GM19240 (cell line): ENCODE measurements at regions not wholly inside any gene's neighbourhood (a gene's known extent, or its start where the extent isn't known, plus 50 kb on each side); places are given as distances from the start of the nearest gene placed in this dataset.
"Not testable (repeated sequence)": the region's sequence is repeated elsewhere in the genome, so short reads cannot be mapped to it uniquely, and the experiment has no call there.

Source experiments
- DNase-seq: peaks from one replicate; pipeline ENCODE4 v3.0.0; 2011; ENCODE audit warnings: low spot score; ENCODE audit not compliant: insufficient read length

DNA sequence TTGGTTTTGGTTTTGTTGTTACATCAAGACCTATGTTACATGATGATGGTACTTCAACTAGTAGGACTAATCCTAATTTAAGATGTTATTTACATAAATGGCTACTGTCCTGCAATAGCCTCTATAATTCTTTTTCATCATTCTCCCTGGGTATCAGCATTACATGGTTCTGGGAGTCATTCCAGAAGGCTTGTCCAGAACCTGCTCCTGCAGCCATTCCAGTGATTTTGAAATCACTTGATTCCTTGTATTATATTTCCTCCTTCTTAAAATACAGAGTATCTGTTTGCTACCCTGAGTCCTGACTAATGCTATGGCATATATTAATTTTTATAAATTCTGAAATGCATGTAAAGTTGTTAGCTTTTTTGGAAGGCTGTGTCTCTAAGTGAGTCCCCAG lies 400.5 kb upstream of the MEIS1 start:
- DNase-seq = no peak

DNA sequence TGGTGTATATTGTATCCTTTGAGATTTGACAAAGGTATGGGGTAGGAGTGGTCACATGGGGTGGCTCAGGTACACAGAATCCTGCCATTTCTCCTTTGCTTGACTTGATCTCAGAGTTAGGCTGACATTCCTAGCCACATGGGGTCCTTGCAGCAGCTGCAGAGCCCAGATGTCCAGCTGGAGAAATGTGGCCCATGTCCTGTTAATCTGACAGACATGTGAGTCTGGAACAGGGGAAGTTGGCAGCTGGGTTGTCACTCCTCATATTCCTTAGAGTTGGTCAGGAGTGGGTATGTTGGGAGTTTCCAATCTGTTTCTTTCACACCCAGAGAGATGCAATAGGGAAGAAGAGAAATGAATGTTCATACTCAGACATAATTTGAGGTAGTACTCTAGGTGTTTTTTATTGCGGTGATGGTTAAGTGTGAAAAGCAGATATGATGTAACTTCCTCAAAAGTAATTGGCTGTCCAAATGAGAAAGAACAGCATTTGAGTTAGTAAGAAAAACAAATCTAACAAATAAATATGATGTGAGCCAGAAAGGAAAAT lies 402.6 kb upstream of the MEIS1 start:
- no peak for DNase-seq

DNA sequence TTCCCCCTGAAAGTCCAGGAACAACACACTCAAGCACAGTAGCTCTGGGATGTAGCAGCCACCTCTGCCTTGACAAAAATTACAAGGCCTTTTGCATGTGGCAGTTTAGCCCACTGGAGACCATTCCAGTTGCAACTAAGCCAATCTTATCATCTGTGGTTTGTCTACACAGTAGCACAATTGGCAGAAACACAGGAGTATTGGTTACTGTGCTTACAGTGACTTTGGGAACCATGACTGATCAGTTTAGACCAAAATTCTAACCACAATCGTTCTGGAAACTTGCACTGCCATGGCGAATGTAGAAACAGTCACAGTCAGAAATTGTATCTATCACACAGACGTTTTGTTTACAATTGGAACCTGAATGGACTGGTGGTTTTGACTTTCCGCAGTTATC lies 403.7 kb upstream of the MEIS1 start:
- DNase-seq = no peak

DNA sequence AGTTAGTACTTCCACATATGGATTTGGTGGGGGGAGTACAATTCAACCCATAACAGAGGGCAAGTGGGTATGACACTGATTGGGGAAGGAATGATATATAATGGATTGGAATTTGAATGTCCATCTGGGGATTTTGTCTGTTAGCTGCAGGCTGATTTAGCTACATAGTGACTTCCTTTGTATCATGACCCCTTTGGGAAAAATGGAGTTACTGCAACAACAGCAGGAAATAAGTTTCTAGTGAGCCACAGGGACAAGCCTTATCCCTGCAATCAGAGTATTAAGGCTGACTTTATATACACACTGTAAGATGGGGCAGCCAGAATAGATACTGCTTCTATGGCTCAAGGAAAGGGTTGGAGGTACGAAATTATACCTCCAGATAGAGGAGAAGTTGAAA lies 404.4 kb upstream of the MEIS1 start:
- DNase-seq = no peak

DNA sequence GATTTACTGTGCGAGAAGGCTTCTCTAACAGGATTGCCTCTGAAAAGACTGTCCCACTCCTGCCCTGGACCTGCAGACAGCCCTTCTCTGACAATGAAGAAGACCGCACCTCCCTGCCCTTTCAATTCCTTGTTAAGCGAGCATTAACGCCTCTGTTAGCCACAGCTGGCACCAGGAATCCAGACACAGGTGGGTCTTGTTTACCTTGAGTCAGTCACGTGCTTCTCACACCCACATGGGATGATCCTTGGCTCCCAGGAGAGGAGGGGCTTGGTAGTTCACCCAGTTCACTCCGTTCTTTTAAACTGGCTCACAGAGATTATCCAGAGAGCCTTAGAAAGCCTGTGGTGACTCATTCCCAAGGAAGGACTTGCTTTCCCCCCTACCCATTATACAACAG lies 410.5 kb upstream of the MEIS1 start:
- no peak for DNase-seq

DNA sequence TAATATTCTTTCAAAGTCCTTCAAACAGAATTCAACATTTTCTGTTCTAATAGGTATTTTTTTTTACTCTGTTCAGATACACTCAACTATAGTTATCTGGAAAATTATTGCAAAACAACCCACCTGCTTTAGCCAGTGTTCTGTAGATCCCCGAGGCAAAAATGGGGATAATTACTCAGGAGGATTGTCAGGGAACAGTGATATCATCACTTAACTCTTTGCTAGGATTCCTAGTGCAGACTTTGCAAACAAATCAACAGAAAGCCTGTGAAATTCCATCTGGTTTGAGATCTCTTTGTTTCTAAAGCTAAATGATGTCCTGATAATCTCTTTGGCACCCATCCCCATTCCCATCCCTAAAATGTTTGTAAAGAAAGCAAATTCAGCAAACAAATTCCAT lies 413.6 kb upstream of the MEIS1 start:
- DNase-seq = no peak

DNA sequence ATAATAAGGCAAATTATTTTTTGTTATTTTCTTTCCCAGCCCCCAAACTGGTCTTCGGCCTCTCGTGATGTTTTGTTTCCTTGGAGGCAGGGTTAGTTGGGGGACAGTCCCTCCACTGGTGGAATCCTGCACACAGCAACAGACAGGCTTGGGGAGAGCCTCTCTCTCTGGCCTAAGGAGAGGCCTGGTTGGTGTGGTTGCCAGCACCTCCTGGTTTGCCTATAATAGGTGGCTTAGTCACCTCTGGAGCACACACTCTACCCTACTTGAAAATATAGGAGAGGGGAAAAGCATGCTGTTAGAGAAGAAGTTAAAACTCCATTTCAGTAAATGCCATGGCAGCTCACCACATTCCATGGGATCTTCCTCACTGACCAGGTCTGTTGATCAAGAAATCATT lies 417.2 kb upstream of the MEIS1 start:
- DNase-seq = no peak

DNA sequence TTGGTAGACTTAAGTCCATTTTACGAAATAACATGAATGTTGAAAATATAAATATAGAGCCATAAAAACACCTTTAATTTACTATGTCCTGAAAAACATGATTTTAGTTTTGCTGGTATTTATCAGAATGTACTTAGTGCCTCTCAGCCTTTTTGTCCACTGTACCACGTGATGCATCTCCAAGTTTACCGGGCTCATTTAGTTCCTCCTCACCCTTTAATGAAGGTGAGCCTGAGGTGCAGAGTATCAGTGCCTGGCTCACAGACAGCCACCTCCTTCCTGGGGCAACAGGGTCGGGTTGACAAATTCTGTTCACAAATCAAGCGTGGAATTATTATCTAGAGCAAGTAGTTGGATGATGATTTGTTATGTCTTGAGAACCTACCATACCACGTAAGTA lies 420.5 kb upstream of the MEIS1 start:
- no peak for DNase-seq

DNA sequence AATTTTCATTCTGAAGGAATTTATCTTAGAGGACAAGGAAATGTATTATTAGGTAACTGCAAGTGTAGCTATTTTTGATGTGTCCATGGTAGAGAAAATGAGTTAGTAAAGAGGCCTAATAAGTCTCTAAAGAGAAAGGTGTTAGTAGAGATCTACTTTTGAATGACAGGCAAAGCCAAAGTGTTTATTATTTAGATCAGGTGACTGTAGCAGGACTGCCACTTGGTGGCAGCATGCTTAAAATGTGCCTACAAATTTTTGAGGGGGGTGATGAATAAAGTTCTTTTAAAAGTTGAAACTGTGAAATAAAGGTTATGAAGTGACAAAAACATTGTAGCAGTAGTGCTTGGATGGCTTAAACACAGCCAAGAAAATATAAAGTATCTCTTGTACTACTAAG lies 421.5 kb upstream of the MEIS1 start:
- no peak for DNase-seq

DNA sequence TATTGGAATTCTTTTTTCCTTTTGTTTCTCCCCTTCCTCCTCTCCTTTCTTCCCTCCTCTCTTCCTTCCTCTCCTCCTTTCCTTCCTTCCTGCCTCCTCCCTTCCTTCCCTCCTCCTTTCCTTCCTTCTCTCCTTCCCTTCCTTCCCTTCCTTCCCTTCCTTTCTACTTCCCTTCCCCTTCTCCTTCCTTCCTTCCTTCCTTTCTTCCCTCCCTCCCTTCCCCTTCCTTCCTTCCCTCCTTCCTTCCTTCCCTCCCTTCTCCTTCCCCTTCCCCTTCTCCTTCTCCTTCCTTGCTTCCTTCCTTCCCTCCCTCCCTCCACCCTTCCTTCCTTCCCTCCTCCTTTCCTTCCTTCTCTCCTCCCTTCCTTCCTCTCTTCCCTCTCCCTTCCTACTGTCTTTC lies 431.0 kb upstream of the MEIS1 start:
- DNase-seq = no peak

DNA sequence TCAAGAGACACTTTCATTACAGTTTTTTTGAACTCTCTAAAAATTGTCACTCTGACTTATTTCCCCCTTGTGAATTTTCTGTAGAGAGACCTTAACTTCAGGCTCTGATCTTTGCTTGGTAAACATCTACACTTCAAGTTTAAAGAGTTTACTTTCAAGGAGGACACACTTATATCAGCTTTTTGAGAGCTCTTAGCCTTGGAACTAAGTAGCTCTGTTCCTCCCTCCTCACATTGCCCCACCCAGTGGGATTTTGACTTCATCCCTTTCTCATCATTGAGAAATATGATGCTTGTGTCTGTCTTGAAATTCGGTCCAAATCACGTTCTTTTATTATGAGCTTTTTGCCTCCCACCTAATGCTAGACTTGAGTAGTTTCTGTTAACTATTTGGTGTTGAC lies 433.4 kb upstream of the MEIS1 start:
- DNase-seq = no peak

DNA sequence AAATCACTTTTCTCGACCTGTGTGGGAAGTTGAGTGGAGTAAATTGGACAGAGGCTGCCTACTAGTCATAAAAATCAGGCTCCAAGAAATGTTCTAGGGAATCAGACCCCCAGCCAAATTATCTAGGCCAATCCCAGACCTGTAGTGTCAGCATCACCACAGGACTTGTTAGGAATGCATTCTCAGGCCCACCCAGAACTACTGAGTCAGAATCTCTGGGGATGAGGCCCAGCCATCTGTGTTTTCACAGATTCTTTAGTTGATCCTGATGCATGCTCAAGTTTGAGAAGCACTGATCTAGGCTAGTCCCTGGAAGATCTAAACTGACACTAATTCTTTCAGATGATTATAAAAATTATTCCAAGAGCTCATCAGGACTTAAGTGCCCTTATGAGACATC lies 434.0 kb upstream of the MEIS1 start:
- no peak for DNase-seq

DNA sequence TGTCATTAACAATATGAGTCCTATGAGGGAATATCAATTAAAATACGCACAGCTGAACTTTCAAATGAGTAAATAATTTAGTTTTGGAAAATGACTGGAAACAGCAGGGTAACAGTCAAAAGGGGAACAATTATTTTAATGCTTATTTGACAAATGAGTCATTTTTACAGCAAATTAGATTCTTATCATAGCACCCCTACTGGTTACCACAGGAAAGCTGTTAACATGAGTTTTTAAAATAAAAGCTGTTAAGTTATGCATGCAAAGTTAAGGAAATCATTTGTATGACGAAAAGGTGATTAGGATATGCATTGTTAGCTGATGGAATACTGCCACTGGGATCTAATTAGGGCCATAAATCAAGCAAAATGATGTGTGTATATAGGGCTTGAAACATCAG lies 435.1 kb upstream of the MEIS1 start:
- DNase-seq = no peak

DNA sequence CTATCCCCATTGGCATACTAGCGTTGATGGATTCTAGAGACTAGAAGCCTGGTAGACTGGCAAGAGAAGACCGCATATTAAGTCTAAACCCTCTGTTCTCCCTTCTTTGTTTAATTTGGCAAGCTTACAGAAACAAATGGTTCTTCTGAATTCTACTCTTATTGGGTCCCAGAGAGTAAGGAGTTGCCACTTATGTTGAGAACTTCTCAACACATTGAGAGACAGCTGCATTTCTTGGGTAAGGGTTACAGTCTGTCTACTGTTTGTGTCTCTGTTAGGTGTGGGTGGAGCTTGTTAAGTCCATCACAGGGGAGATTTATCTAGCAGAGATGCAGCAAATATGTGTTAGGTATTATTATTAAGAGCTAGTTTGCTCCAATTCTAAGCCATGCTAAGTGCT lies 435.8 kb upstream of the MEIS1 start:
- no peak for DNase-seq

DNA sequence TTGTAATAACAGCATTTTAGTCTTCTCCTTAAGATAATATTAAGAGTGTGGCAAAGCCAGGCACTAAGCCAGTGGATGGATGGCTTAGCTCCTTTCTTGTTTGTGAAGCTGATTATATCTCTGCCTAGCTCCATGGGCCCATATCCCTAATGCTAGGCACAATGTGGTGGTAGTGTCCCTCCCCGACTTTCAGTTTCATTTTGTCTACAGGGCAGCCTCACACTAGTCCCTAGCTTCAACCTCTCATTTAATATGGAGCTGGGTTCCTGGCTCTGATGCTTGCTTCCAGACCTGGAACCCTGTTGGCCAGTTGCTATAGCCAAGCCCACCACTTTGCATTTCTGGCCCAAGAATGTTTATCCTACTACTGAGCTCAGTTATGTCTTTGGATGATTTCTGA lies 437.0 kb upstream of the MEIS1 start:
- DNase-seq = no peak

DNA sequence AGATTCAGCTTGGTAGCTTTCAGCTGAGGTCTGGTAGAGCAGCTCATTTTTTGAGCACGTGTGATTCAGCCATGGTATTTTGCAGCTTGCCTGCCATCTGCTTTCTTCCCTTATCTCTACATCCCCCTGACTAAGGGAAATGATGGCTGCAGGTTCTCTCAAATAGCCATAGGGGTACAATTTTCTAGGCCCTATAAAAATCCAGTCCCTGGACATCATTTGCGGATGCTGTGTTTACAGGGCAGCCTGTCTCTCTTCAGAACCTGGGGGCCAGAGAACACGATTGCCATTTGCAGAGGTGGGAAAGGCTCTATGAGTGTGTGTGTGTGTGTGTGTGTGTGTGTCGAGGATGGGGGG lies 442.7 kb upstream of the MEIS1 start:
- no peak for DNase-seq

DNA sequence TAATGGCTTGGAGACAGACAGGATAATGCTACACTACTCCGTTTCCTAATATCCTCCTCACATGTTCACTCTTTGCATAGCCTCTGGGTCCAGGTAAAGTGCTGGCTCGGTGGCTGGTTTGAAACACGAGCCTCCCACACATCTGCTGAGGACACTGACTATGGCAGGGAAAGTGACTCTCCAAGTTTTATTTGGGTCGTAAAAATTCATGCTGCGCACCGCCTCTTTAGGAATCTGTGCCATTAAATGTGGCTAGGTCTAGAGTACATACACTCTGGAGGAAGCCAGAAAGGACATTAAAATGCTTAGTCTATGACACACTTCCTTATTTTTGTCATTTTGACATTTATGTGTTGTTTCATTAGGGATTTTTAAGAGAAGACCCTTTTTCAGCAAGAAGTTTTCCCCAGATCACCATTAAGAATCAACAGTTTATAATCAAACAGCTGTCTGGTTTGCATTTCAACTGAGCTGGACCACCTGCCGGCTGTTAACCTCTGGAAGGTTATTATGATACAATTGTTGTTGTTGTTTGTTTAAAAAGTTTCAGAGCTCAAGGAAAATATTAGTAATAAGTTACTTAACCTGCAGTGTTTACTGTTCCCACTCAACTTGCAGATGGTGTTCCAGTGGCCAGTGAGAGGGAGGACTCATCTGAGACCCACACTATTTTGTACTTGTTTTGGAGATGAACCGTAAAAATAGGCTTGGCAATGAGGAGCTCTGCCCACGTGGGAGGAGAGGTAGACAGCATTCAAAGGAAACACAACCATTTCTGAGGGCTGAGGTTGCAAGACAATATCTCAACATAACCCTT lies 443.3 kb upstream of the MEIS1 start:
- no peak for DNase-seq

DNA sequence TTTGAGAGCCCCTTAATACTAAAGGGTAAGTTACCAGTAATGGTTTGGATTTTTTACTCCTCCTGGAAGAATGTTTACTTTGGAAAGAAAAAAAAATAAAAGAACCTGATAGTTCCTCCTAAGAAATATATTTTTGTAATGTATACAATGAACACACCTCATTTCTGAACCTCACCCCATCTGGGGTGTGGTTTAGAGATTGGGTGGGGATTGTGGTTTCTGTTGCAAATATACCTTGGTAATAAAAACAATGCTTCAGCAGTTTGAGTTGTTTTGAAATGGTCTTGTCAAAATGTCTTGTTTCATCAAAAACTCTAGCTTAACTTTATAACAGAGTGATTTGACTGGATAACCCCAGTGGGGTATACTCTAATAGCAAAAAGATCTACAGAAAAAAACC lies 448.9 kb upstream of the MEIS1 start:
- no peak for DNase-seq

DNA sequence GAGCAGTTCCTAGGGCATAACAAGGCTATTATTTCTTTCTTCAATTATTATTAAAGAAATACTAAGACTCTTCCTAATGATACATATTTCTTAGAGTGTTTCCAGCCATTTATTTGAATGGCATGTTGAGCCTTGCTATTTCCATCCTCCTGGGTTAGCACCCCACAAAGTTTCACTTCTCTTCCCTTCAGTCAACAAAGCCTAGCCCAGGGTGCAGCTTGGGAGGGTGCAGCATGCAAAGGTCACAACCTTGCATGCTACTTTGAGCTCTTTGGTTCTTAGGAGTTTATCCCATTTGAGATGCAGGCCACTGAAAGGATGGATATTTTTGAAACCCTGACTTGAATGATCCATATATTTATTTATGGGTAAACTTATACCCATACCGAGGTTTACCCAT lies 454.4 kb upstream of the MEIS1 start:
- DNase-seq = no peak

DNA sequence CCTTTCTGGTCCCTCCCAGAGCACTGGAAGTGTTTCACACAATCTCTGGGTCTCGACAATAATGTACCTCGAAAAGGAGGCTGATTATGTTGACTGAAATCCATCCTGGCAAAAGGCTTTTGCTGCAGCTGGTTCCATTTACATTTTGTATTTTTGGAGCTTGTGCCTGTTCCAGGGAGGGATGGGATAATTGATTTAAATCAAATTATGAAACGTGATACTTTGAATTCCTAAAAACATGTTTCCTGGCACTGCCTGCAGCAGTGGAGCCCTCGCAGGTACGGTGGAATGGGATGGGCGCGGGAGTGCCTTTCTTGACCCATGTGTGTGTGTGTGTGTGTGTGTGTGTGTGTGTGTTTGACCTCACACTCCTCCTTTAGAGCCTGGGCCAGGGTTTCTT lies 455.5 kb upstream of the MEIS1 start:
- DNase-seq = no peak

DNA sequence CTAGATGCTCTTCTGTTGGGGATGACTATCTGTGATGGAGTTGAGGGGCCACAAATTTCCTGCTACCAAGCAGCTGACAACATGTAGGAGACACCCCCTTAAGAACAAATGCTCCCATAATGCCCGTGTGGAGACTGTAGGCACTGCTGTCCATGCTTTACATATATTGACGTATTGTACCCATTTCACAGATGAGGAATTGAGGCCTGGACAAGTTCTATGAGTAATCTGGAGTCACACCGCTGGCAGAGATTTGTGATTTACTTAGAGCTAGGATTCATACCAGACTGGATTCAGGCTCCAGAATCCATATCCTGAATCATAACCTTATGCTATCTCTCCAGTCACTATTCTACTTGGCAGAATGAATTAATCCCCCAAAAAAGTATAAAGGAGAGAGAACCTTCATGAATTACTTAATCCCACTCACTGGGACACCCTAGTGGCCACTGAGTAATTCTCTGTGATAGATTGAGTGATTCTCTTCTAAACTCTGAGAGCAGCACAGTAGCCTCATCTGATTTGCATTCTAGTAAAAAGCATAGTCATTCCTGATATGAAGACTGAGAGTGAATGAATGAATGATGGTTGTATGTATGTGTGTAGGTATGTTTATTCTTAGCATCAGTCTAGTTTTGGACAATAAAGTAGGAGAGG lies 460.7 kb upstream of the MEIS1 start:
- DNase-seq = no peak

DNA sequence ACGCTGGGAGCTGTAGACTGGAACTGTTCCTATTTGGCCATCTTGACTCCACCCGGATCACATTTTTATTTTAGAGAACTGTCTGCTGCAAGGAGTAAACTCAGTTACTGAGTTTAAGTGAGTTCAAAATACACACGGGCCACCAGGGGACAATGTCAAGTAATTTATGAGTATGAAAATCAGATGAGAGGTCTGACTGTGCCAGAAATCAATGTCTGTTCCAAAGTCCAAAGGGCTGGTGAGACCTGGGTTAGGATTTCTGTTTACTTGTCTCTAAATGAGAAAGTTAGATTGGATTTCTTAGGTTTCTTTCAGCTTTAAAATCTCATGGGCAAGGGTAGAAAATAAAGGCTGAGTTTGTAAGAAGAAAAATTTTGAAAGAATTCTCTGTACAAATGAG lies 465.8 kb upstream of the MEIS1 start:
- DNase-seq = no peak

DNA sequence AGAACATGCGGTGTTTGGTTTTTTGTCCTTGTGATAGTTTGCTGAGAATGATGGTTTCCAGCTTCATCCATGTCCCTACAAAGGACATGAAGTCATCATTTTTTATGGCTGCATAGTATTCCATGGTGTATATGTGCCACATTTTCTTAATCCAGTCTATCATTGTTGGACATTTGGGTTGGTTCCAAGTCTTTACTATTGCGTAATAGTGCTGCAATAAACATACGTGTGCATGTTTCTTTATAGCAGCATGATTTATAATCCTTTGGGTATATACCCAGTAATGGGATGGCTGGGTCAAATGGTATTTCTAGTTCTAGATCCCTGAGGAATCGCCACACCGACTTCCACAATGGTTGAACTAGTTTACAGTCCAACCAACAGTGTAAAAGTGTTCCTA lies 471.6 kb upstream of the MEIS1 start:
- DNase-seq = not testable (repeated sequence)
